HG03066 (cell line): ENCODE measurements at regions not wholly inside any gene's neighbourhood (a gene's known extent, or its start where the extent isn't known, plus 50 kb on each side); places are given as distances from the start of the nearest gene placed in this dataset.

Source experiments
- ATAC-seq: cut with Tn5 transposase; IDR thresholded peaks from one replicate; pipeline ENCODE4 v1.9.1; 2021; ENCODE audit warnings: low read depth; ENCODE audit not compliant: unreplicated experiment

- ATAC-seq = no peak
These were observed 335.6 kb upstream of the ASIC2 start for GRCh38 chr17:33628500-33629346.

- no peak for ATAC-seq
These were observed 340.4 kb upstream of the ASIC2 start for GRCh38 chr17:33633446-33633845.

GRCh38 chr17:33637534-33637933 lies 344.4 kb upstream of the ASIC2 start:
- no peak for ATAC-seq

GRCh38 chr17:33639103-33639880 lies 346.2 kb upstream of the ASIC2 start:
- ATAC-seq = no peak

GRCh38 chr17:33640629-33641028 lies 347.5 kb upstream of the ASIC2 start:
- ATAC-seq = no peak

- ATAC-seq = no peak
These were observed 348.9 kb upstream of the ASIC2 start for GRCh38 chr17:33642002-33642401.

GRCh38 chr17:33647956-33648355 lies 354.9 kb upstream of the ASIC2 start:
- ATAC-seq = no peak

GRCh38 chr17:33650304-33650703 lies 357.2 kb upstream of the ASIC2 start:
- ATAC-seq = no peak

- ATAC-seq = no peak
These were observed 358.6 kb upstream of the ASIC2 start for GRCh38 chr17:33651686-33652085.

GRCh38 chr17:33652731-33653398 lies 359.8 kb upstream of the ASIC2 start:
- ATAC-seq = no peak

- ATAC-seq = no peak
These were observed 360.3 kb upstream of the ASIC2 start for GRCh38 chr17:33653399-33653788.

GRCh38 chr17:33657181-33657580 lies 364.1 kb upstream of the ASIC2 start:
- ATAC-seq = no peak

- ATAC-seq = no peak
These were observed 368.9 kb upstream of the ASIC2 start for GRCh38 chr17:33661975-33662374.

GRCh38 chr17:33664116-33664840 lies 371.2 kb upstream of the ASIC2 start:
- no peak for ATAC-seq

GRCh38 chr17:33667052-33667509 lies 374.0 kb upstream of the ASIC2 start:
- ATAC-seq = no peak

- no peak for ATAC-seq
These were observed 374.6 kb upstream of the ASIC2 start for GRCh38 chr17:33667671-33668070.

- no peak for ATAC-seq
These were observed 375.4 kb upstream of the ASIC2 start for GRCh38 chr17:33668516-33668915.

GRCh38 chr17:33671491-33671890 lies 378.4 kb upstream of the ASIC2 start:
- ATAC-seq = no peak

GRCh38 chr17:33674685-33675084 lies 381.6 kb upstream of the ASIC2 start:
- ATAC-seq = no peak

- no peak for ATAC-seq
These were observed 383.3 kb upstream of the ASIC2 start for GRCh38 chr17:33676444-33676843.

- no peak for ATAC-seq
These were observed 386.5 kb upstream of the ASIC2 start for GRCh38 chr17:33679595-33679994.
